ENCODE measurements at regions not wholly inside any gene's neighbourhood (a gene's known extent, or its start where the extent isn't known, plus 50 kb on each side); places are given as distances from the start of the nearest gene placed in this dataset.
"Not testable (repeated sequence)": the region's sequence is repeated elsewhere in the genome, so short reads cannot be mapped to it uniquely, and the experiment has no call there.

DNA sequence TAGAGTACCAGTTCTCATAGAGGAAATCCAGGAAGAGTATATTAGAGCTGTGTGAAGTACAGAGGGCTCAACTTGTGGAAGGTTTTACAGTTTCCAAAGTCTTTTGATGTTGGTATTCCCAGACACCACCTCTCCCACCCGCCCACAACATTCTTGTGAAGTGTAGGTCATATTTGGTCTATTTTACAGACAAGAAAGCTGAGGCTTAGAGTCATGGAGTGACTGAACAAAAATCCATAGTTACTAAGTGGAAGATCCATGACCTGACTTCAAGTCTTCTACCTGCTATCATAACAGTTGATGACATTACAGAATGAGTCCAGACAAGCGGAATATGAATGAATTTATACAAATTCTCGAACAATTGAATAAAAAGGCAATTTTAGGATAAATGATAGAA, 187.1 kb upstream of the RPS23 start (continued):
- no peak for TF ChIP-seq EZH2phosphoT487 (IDR thresholded peaks at IDR 0.05; ENCODE audit: borderline replicate concordance)

DNA sequence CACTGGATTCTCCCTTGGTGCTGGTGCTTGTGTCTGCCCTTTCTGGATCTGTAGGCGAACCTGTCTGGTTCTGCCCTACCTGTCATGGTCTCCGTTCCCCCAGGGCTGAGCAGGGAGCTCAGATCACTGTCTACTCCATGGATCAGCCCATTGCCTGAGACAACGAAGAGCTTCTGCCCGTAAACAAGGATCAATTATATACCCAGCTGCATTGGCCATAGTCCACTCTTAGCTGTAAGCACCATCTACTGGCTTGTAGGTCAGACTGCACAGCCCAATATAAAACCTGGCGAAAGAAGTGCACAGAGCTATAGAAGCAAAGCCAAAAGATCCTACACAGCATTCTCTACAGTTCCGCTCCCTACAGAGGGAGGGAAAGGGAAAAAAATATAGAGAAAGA, 181.5 kb upstream of the RPS23 start:
- H3K4me1 ChIP-seq (ENCODE audit: control insufficient read depth in 1 of 2, insufficient read depth in 2 of 2, low read length in 2 of 2), result no peaks in the 10 kb centered on the region
- intact Hi-C loops (cut with micrococcal nuclease), result no loop called here
- BruUV-seq (replicated peaks), result no TSS peak
- H3K79me2 ChIP-seq (ENCODE audit: insufficient read depth, low read length), result no peaks in the 10 kb centered on the region
- no peaks in the 10 kb centered on the region for H3K36me3 ChIP-seq (ENCODE audit: control insufficient read depth in 1 of 2, insufficient read depth in 2 of 2, low read length in 2 of 2)
- H3K27me3 ChIP-seq (ENCODE audit: insufficient read depth, low read length), result no peaks in the 10 kb centered on the region
- ChIA-PET POLR2A (no interaction called here), CTCF (no interaction called here), RAD21 (ENCODE audit: low non-redundant PET in 1 of 2, low total read pairs in 2 of 2, uncharacterized antibody in 2 of 2, unreplicated experiment in 2 of 2) (no interaction called here)
- no peak overlapping the region for H3K9ac ChIP-seq (ENCODE audit: low read length)
- ATAC-seq (no peak), DNase-seq (ENCODE audit: low read depth, low spot score) (no peak)
- H3K27ac ChIP-seq (ENCODE audit: low read depth, low read length), result no peak overlapping the region
- H3K4me2 ChIP-seq (ENCODE audit: low read length), result no peak overlapping the region
- no peak overlapping the region for H3K4me3 ChIP-seq (replicated peaks in 1 of 2; ENCODE audit: low read depth in 1 of 2, low read length in 2 of 2)
- TF ChIP-seq EZH2 (IDR thresholded peaks at IDR 0.05) (no peak), RAD21 (IDR thresholded peaks at IDR 0.05; ENCODE audit: low read depth) (0 out of 2 replicates have a peak, but pooled peaks have one; percentile 10)
- no peaks in the 10 kb centered on the region for H4K20me1 ChIP-seq (ENCODE audit: insufficient read depth)
- no peaks in the 10 kb centered on the region for H3K9me2 ChIP-seq (ENCODE audit: insufficient read depth)
- peaks cover 0 to 6% of the 10 kb centered on the region in 2 experiments; a peak in 1 of 4 replicates for H3K9me3 ChIP-seq (ENCODE audit: control insufficient read depth in 1 of 2, insufficient read depth in 1 of 2, low read depth in 1 of 2, low read length in 2 of 2)
- H2AFZ ChIP-seq (ENCODE audit: low read depth, low read length, poor library complexity, severe bottlenecking), result no peak overlapping the region

DNA sequence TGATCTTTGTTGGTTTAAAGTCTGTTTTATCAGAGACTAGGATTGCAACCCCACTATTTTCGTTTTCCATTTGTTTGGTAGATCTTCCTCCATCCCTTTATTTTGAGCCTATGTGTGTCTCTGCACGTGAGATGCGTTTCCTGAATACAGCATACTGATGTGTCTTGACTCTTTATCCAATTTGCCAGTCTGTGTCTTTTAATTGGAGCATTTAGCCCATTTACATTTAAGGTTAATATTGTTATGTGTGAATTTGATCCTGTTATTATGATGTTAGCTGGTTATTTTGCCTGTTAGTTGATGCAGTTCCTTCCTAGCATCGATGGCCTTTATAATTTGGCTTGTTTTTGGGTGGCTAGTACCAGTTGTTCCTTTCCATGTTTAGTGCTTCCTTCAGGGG, 177.2 kb upstream of the RPS23 start:
- BruUV-seq (replicated peaks); H3K9ac ChIP-seq (ENCODE audit: low read length); CTCF ChIA-PET; H3K9me2 ChIP-seq (ENCODE audit: insufficient read depth); RAD21 ChIA-PET (ENCODE audit: low non-redundant PET in 1 of 2, low total read pairs in 2 of 2, uncharacterized antibody in 2 of 2, unreplicated experiment in 2 of 2); H3K4me2 ChIP-seq (ENCODE audit: low read length); H3K4me1 ChIP-seq (ENCODE audit: control insufficient read depth in 1 of 2, insufficient read depth in 2 of 2, low read length in 2 of 2); H3K36me3 ChIP-seq (ENCODE audit: control insufficient read depth in 1 of 2, insufficient read depth in 2 of 2, low read length in 2 of 2); H3K4me3 ChIP-seq (replicated peaks in 1 of 2; ENCODE audit: low read depth in 1 of 2, low read length in 2 of 2); H2AFZ ChIP-seq (ENCODE audit: low read depth, low read length, poor library complexity, severe bottlenecking); H3K79me2 ChIP-seq (ENCODE audit: insufficient read depth, low read length); ATAC-seq; POLR2A ChIA-PET; DNase-seq (ENCODE audit: low read depth, low spot score); H3K9me3 ChIP-seq (ENCODE audit: control insufficient read depth in 1 of 2, insufficient read depth in 1 of 2, low read depth in 1 of 2, low read length in 2 of 2); H4K20me1 ChIP-seq (ENCODE audit: insufficient read depth); intact Hi-C loops (cut with micrococcal nuclease); H3K27me3 ChIP-seq (ENCODE audit: insufficient read depth, low read length); H3K27ac ChIP-seq (ENCODE audit: low read depth, low read length): not testable (repeated sequence)
